ENCODE measurements at regions not wholly inside any gene's neighbourhood (a gene's known extent, or its start where the extent isn't known, plus 50 kb on each side); places are given as distances from the start of the nearest gene placed in this dataset.

- in situ Hi-C loops (cut with HindIII; ENCODE audit: low pct_unique_long_range_greater_than_20kb, low sequenced_read_pairs) = no loop called here
- CTCF ChIA-PET = no interaction called here
Observed at GRCh38 chr7:17689361-17689902, 250.9 kb downstream of the SNX13 start.

GRCh38 chr7:17690030-17690429 is 250.3 kb downstream of the SNX13 start:
- no peaks in the 10 kb centered on the region for H3K9me3 ChIP-seq (ENCODE audit: control insufficient read depth, insufficient read depth, low read depth, low read length)
- H3K36me3 ChIP-seq (ENCODE audit: control insufficient read depth, insufficient read depth, low read length) = no peaks in the 10 kb centered on the region
- in situ Hi-C loops (cut with HindIII; ENCODE audit: low pct_unique_long_range_greater_than_20kb, low sequenced_read_pairs) (no loop called here), intact Hi-C loops (cut with micrococcal nuclease; ENCODE audit: unreplicated experiment) (no loop called here)
- H3K4me1 ChIP-seq (ENCODE audit: control insufficient read depth, insufficient read depth, low read length) = no peaks in the 10 kb centered on the region
- 0 out of 2 replicates have a peak, but pooled peaks have one; percentile 34 for ATAC-seq
- DNase-seq (ENCODE audit: low read depth, low spot score) = no peak
- CTCF ChIA-PET = no interaction called here
- no peaks in the 10 kb centered on the region for H3K27me3 ChIP-seq (ENCODE audit: control insufficient read depth, insufficient read depth, low read length)
- POLR2A ChIA-PET = no interaction called here
- H3K4me3 ChIP-seq (ENCODE audit: low read depth in 2 of 2, low read length in 2 of 2) = no peak overlapping the region
- no peak for TF ChIP-seq CTCF (IDR thresholded peaks at IDR 0.05)
- no peak for TF ChIP-seq TCF7L2 (IDR thresholded peaks at IDR 0.05; ENCODE audit: low read depth, low read length)
- no peak for TF ChIP-seq REST (IDR thresholded peaks at IDR 0.05; ENCODE audit: insufficient read depth in 1 of 2, low read depth in 2 of 2, low read length in 1 of 2)
- TF ChIP-seq SIN3A (IDR thresholded peaks at IDR 0.05; ENCODE audit: borderline replicate concordance, insufficient read depth, low read depth, low read length) = no peak
- TF ChIP-seq POLR2AphosphoS5 (IDR thresholded peaks at IDR 0.05; ENCODE audit: low read depth, low read length) = no peak
- no TSS peak for BruUV-seq (replicated peaks)
- H3K27ac ChIP-seq (ENCODE audit: low read length) = no peak overlapping the region

More at GRCh38 chr7:17689361-17689902, 250.9 kb downstream of the SNX13 start:
- Histone ChIP-seq H3K9me3 (ENCODE audit: control insufficient read depth, insufficient read depth, low read depth, low read length) (no peaks in the 10 kb centered on the region), H3K27me3 (ENCODE audit: control insufficient read depth, insufficient read depth, low read length) (no peaks in the 10 kb centered on the region), H3K4me3 (ENCODE audit: low read depth in 2 of 2, low read length in 2 of 2) (no peak overlapping the region), H3K36me3 (ENCODE audit: control insufficient read depth, insufficient read depth, low read length) (no peaks in the 10 kb centered on the region), H3K4me1 (ENCODE audit: control insufficient read depth, insufficient read depth, low read length) (no peaks in the 10 kb centered on the region), H3K27ac (ENCODE audit: low read length) (no peak overlapping the region)
- ATAC-seq = no peak
- intact Hi-C loops (cut with micrococcal nuclease; ENCODE audit: unreplicated experiment) = no loop called here
- peak in 1 of 2 experiments; percentile 64; a peak in 2 of 4 replicates for TF ChIP-seq REST (IDR thresholded peaks at IDR 0.05; ENCODE audit: insufficient read depth in 1 of 2, low read depth in 2 of 2, low read length in 1 of 2)
- TF ChIP-seq POLR2AphosphoS5 (IDR thresholded peaks at IDR 0.05; ENCODE audit: low read depth, low read length) = no peak
- DNase-seq (ENCODE audit: low read depth, low spot score) = no peak
- POLR2A ChIA-PET = interaction anchor here (0.6 kb wide), 1 partner anchor 15 kb away, joined by 5 read pairs; no protein-coding TSS in a partner anchor
- no TSS peak for BruUV-seq (replicated peaks)
